ENCODE measurements at regions not wholly inside any gene's neighbourhood (a gene's known extent, or its start where the extent isn't known, plus 50 kb on each side); places are given as distances from the start of the nearest gene placed in this dataset.

DNA sequence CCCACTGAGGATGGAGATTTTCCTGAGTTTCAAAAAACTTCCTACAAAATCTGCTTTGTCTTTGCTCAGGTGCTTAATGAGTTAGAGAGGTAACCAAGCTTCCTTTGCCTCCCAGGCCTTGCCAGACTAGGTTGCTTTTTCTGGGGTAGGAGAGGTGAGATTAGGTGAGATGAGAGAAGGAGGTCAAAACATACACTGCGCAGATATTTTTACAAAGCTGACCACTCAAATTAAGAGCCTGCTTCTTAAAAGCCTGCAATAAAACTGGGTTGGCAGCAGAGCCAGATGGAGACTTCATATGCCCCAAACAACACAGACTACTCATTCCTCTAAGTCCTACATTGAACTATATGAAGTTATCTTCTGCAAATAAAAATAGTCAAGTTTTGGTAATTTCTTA is 352.5 kb downstream of the NUF2 start:
- H4K20me1 ChIP-seq (ENCODE audit: insufficient read depth, low read length): no peaks in the 10 kb centered on the region
- no TSS peak for BruUV-seq (replicated peaks)
- no peak overlapping the region for H3K9ac ChIP-seq (ENCODE audit: low read depth, low read length)
- in situ Hi-C loops (cut with MboI; ENCODE audit: low sequenced_read_pairs): no loop called here
- H3K4me3 ChIP-seq (ENCODE audit: insufficient read depth, low read depth, low read length): no peak overlapping the region
- H2BK15ac ChIP-seq (ENCODE audit: low read depth, low read length): no peak overlapping the region
- no peak overlapping the region for H2AK5ac ChIP-seq (ENCODE audit: low read depth, low read length)
- ATAC-seq (ENCODE audit: low read depth) (no peak), DNase-seq (no peak)
- H3K18ac ChIP-seq (ENCODE audit: low read depth, low read length): no peak overlapping the region
- H2AK9ac ChIP-seq (replicated peaks; ENCODE audit: low read depth, low read length, poor library complexity): no peak overlapping the region
- no peak overlapping the region for H2BK120ac ChIP-seq (ENCODE audit: low read depth, low read length)
- CTCF ChIA-PET: no interaction called here
- no peak overlapping the region for H3K4ac ChIP-seq (ENCODE audit: low read depth, low read length)
- H3K36me3 ChIP-seq (ENCODE audit: control insufficient read depth, insufficient read depth, low read length): no peaks in the 10 kb centered on the region
- H3K27me3 ChIP-seq (ENCODE audit: control insufficient read depth, insufficient read depth, low read length): no peaks in the 10 kb centered on the region
- WGBS, 2 experiments (ENCODE audit: extremely low coverage in 2 of 2, insufficient read length in 1 of 2): no CpG with 5 or more reads among the region's 1 CpG
- POLR2A ChIA-PET (ENCODE audit: unreplicated experiment): no interaction called here
- H3K9me3 ChIP-seq (ENCODE audit: control insufficient read depth, insufficient read depth, low read length): no peaks in the 10 kb centered on the region
- no peaks in the 10 kb centered on the region for H3K79me1 ChIP-seq (ENCODE audit: low read depth in 1 of 2, low read length in 2 of 2)
- no peak overlapping the region for H2AFZ ChIP-seq (replicated peaks; ENCODE audit: low read length, poor library complexity)
- no peak overlapping the region for H3K23ac ChIP-seq (ENCODE audit: low read depth, low read length)
- intact Hi-C loops (cut with micrococcal nuclease): no loop called here
- H3K14ac ChIP-seq (replicated peaks; ENCODE audit: low read depth, low read length): no peak overlapping the region
- H3K4me2 ChIP-seq (ENCODE audit: low read depth, low read length): no peak overlapping the region
- dilution Hi-C loops (cut with HindIII; ENCODE audit: low sequenced_read_pairs, unreplicated experiment): no loop called here
- no peak overlapping the region for H3K27ac ChIP-seq (ENCODE audit: insufficient read depth, low read length)
- H4K8ac ChIP-seq (ENCODE audit: low read depth in 2 of 2, low read length in 2 of 2): no peak overlapping the region
- no peak overlapping the region for H3K56ac ChIP-seq (ENCODE audit: extremely low read depth, insufficient read depth, low read length)
- no peaks in the 10 kb centered on the region for H3K4me1 ChIP-seq (ENCODE audit: control insufficient read depth, insufficient read depth, low read length)
- TF ChIP-seq RCOR1 (IDR thresholded peaks at IDR 0.05; ENCODE audit: insufficient replicate concordance, low read length): no peak
- TF ChIP-seq NFE2L2 (IDR thresholded peaks at IDR 0.05; ENCODE audit: low read depth, low read length): no peak
- TF ChIP-seq, protein P1, sequence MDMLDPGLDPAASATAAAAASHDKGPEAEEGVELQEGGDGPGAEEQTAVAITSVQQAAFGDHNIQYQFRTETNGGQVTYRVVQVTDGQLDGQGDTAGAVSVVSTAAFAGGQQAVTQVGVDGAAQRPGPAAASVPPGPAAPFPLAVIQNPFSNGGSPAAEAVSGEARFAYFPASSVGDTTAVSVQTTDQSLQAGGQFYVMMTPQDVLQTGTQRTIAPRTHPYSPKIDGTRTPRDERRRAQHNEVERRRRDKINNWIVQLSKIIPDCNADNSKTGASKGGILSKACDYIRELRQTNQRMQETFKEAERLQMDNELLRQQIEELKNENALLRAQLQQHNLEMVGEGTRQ (IDR thresholded peaks at IDR 0.05; ENCODE audit: low read depth, low read length): no peak
- H2BK5ac ChIP-seq (ENCODE audit: low read depth, low read length, poor library complexity, severe bottlenecking): no peak overlapping the region
- H3K9me1 ChIP-seq (ENCODE audit: insufficient read depth, low read length): no peaks in the 10 kb centered on the region
- no peak overlapping the region for H2BK20ac ChIP-seq (ENCODE audit: low read depth, low read length)
- H4K5ac ChIP-seq (ENCODE audit: low read depth, low read length): no peak overlapping the region
- no peak overlapping the region for H4K91ac ChIP-seq (ENCODE audit: insufficient read depth, low read depth, low read length)

All from IMR-90 (cell line).